ENCODE measurements at regions not wholly inside any gene's neighbourhood (a gene's known extent, or its start where the extent isn't known, plus 50 kb on each side); places are given as distances from the start of the nearest gene placed in this dataset.

DNA sequence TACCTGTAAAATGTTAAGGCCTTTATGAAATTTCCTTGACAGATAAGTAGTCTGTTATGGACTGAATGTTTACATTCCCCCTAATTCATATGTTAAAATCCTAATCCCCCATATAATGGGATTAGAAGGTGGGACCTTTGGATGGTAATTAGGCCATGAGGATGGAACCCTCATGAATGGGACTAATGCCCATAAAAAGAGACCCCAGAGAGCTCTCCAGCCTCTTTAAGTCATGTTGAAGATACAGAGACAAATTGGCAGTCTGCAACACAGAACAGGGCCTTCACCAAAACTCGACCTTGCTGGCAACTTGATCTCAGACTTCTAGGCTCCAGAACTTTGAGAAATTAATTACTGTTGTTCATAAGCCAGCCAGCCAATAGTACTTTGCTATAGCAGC lies 1344.5 kb upstream of the PCDH7 start:
- TF ChIP-seq, protein P1, sequence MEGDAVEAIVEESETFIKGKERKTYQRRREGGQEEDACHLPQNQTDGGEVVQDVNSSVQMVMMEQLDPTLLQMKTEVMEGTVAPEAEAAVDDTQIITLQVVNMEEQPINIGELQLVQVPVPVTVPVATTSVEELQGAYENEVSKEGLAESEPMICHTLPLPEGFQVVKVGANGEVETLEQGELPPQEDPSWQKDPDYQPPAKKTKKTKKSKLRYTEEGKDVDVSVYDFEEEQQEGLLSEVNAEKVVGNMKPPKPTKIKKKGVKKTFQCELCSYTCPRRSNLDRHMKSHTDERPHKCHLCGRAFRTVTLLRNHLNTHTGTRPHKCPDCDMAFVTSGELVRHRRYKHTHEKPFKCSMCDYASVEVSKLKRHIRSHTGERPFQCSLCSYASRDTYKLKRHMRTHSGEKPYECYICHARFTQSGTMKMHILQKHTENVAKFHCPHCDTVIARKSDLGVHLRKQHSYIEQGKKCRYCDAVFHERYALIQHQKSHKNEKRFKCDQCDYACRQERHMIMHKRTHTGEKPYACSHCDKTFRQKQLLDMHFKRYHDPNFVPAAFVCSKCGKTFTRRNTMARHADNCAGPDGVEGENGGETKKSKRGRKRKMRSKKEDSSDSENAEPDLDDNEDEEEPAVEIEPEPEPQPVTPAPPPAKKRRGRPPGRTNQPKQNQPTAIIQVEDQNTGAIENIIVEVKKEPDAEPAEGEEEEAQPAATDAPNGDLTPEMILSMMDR (IDR thresholded peaks at IDR 0.05): no peak

- TF ChIP-seq, protein P1 (IDR thresholded peaks at IDR 0.05): no peak
Observed at GRCh38 chr4:29390921-29391320, 1329.2 kb upstream of the PCDH7 start.

DNA sequence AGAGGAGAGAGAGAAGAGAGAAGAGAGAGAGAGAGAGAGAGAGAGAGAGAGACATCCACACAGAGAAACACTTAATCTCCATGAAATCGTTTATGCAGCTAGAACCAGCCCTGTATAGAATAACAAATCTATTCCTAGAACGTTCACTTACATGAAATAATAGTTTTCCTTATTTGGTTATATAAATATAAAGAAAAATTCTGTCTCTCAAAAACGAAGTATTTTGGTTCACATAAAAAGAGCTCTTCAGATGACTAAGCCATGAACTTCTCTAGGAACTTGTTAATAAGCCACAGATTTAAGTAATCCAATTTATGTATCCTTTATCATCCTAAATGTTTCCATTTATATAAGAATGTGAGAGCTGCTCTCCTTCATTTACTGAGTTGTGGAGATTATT lies 1315.1 kb upstream of the PCDH7 start:
- TF ChIP-seq, protein P1 (IDR thresholded peaks at IDR 0.05): no peak

GRCh38 chr4:29415771-29416170 lies 1304.4 kb upstream of the PCDH7 start:
- TF ChIP-seq, protein P1 (IDR thresholded peaks at IDR 0.05): no peak

DNA sequence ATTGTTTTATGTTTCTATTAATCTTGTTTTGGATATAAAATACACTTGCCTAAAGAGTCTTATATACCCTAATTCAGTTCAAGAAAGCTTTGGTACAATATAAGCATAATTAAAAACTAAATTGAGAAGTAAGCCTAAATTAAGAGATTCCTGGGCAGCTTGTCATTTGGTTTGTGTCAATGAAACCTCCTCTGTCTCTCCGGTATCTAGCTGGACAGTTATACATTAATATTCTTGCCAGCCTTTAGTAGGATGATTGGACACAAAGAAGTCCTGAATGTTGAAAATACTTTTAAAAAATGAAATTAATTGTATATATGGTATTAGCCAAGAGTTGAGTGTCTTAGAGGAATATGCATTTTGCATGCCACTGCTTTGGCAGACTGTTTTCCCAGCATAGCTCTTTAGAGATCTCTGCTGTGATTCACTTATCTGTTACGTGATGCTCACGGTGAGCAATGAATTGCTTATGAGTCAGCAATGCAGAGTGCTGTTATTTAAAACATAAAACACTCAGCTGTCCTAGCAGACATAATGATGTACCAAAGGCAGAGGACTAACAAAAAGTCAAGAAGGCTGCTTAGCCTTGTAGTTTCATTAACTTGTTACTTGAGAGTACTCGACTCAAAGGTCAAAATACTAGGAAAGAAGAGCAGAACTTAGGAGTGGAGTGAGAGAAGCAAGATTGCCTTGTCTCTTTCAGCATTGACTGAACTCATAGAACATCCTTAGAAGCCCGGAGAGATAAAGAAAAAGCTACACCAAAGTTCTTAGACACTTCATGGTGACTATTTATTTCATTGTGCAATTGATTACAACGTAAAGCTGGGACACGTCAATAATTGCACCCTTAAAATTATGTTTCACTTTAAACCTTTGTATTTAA lies 1296.1 kb upstream of the PCDH7 start:
- TF ChIP-seq, protein P1 (IDR thresholded peaks at IDR 0.05): no peak

DNA sequence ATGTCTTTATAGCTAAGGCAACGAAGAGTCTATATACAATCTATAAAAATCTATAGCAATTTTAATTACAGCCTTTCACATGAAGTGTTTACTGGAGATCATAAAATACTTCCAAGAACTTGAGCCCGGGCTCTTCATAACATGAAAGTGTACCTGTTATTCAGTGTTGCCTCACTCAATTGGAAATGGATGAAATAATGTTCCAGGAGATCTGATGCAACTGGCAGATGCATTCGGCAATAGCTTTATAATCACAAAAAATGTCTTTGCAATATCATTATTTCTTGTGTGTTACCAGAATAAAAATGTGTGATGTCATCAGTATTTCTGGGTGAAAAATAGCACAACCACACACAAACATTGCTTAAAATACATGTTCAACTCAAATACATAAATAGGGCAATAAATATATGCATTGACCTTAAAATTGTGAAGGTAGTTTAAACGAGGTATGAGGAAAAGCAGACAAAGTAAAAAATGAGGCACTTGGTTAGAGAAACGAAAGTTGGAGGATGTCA lies 1266.8 kb upstream of the PCDH7 start:
- TF ChIP-seq, protein P1 (IDR thresholded peaks at IDR 0.05): no peak

DNA sequence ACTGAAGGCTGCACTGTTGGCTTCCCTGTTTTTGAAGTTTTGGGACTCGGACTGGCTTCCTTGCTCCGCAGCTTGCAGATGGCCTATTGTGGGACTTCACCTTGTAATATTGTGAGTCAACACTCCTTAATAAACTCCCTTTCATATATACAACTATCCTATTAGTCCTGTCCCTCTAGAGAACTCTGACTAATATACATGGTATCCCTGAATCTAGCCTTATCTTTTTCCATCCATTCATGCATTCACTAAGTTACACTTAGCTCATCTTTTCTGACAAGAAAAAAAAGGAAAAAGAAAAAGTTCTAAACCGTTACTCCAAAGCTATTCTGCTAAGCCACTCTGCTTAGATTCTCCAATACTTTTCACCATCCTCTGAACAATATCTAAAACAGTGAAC lies 1260.2 kb upstream of the PCDH7 start:
- TF ChIP-seq, protein P1 (IDR thresholded peaks at IDR 0.05): no peak
